MM.1S (cell line): ENCODE measurements at regions not wholly inside any gene's neighbourhood (a gene's known extent, or its start where the extent isn't known, plus 50 kb on each side); places are given as distances from the start of the nearest gene placed in this dataset.

Source experiments
- DNase-seq: peaks from one replicate; pipeline ENCODE4 v3.0.0-alpha.2; 2015
- H2AFZ ChIP-seq: fragments of 300-600 bp; sonication (generic); 2 replicates; pipeline ENCODE4 v1.6.0; 2016; ENCODE audit warnings: antibody characterized with exemption, low read length
- H3F3A ChIP-seq: fragments of 300-600 bp; sonication (generic); 2 replicates; pipeline ENCODE4 v1.6.1; 2016; ENCODE audit warnings: mild to moderate bottlenecking, antibody characterized with exemption, low read length, moderate library complexity, mixed read lengths; ENCODE audit not compliant: insufficient read depth
- H3K27ac ChIP-seq: fragments of 300-600 bp; sonication (generic); 2 replicates; pipeline ENCODE4 v1.5.1; 2016; ENCODE audit warnings: mild to moderate bottlenecking, low read length
- H3K27me3 ChIP-seq: fragments of 300-600 bp; sonication (generic); replicated peaks from 2 replicates; pipeline ENCODE4 v1.6.0; 2016; ENCODE audit warnings: low read length; ENCODE audit not compliant: insufficient read depth
- H3K36me3 ChIP-seq: fragments of 300-600 bp; sonication (generic); replicated peaks from 2 replicates; pipeline ENCODE4 v1.6.1; 2016; ENCODE audit warnings: mild to moderate bottlenecking, low read length, mixed read lengths; ENCODE audit not compliant: insufficient read depth
- H3K4me1 ChIP-seq: fragments of 300-600 bp; sonication (generic); 2 replicates; pipeline ENCODE4 v1.6.1; 2016; ENCODE audit warnings: low read length, mixed read lengths
- H3K4me2 ChIP-seq: fragments of 300-600 bp; sonication (generic); 2 replicates; pipeline ENCODE4 v1.6.0; 2016; ENCODE audit warnings: low read depth, low read length
- H3K4me3 ChIP-seq: fragments of 300-600 bp; sonication (generic); 2 replicates; pipeline ENCODE4 v1.5.1; 2016; ENCODE audit warnings: low read length, mixed read lengths
- H3K79me2 ChIP-seq: fragments of 300-600 bp; sonication (generic); 2 replicates; pipeline ENCODE4 v1.6.1; 2016; ENCODE audit warnings: mixed run types, low read length, mixed read lengths
- H3K9ac ChIP-seq: fragments of 300-600 bp; sonication (generic); 2 replicates; pipeline ENCODE4 v1.6.1; 2016; ENCODE audit warnings: low read length, mixed read lengths
- H3K9me2 ChIP-seq: fragments of 300-600 bp; sonication (generic); replicated peaks from 2 replicates; pipeline ENCODE4 v1.6.1; 2016; ENCODE audit warnings: mild to moderate bottlenecking, low read length, mixed read lengths; ENCODE audit not compliant: insufficient read depth
- H3K9me3 ChIP-seq: fragments of 300-600 bp; sonication (generic); replicated peaks from 2 replicates; pipeline ENCODE4 v1.6.1; 2016; ENCODE audit warnings: mild to moderate bottlenecking, low read length, mixed read lengths; ENCODE audit not compliant: insufficient read depth
- H4K20me1 ChIP-seq: fragments of 300-600 bp; sonication (generic); 2 replicates; pipeline ENCODE4 v1.6.1; 2016; ENCODE audit warnings: mild to moderate bottlenecking, low read length, moderate library complexity, mixed read lengths; ENCODE audit not compliant: insufficient read depth
- EZH2 ChIP-seq: fragments of 300-600 bp; sonication (generic); optimal IDR thresholded peaks from 2 replicates; pipeline ENCODE3; 2017; ENCODE audit warnings: low read depth, mild to moderate bottlenecking, antibody characterized with exemption, low read length, mixed read lengths
- EZH2phosphoT487 ChIP-seq: fragments of 300-600 bp; sonication (generic); IDR thresholded peaks from 2 replicates; pipeline ENCODE4 v1.6.1; 2018; ENCODE audit warnings: antibody characterized with exemption, low read length
- TF ChIP-seq, protein P1 (sequence below): fragments of 300-600 bp; sonication (generic); IDR thresholded peaks from 2 replicates; pipeline ENCODE4 v1.5.1; 2016; ENCODE audit warnings: antibody characterized with exemption, low read length, mixed read lengths

DNA sequence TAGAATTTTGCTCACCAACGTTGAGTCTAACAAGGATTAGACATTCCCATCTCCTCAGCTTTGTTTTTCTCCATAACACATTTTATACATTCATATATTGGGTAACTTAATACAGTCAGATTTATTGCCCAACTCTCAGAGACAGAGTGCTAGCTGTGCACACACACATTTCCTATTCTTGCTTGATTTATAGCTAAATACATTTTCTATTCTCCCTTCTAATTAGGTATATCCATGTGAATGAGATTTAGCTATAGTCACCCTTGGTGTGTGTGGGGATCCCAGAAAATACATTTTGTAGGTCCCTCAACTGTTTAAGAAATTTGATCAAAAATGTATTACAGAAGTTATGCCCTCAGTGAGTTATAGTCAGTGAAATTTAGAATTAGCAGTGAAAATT is 715.4 kb downstream of the NSUN3 start:
- Histone ChIP-seq H4K20me1 (no peaks in the 10 kb centered on the region), H3K27ac (no peak overlapping the region), H3F3A (no peaks in the 10 kb centered on the region), H3K4me3 (no peak overlapping the region), H3K4me2 (no peak overlapping the region), H3K4me1 (no peaks in the 10 kb centered on the region), H2AFZ (no peak overlapping the region), H3K79me2 (no peaks in the 10 kb centered on the region), H3K36me3 (no peaks in the 10 kb centered on the region), H3K9me2 (no peaks in the 10 kb centered on the region), H3K27me3 (no peaks in the 10 kb centered on the region), H3K9ac (no peak overlapping the region), H3K9me3 (no peaks in the 10 kb centered on the region)
- DNase-seq = no peak
- TF ChIP-seq EZH2phosphoT487 (no peak), EZH2 (no peak)
- TF ChIP-seq, protein P1, sequence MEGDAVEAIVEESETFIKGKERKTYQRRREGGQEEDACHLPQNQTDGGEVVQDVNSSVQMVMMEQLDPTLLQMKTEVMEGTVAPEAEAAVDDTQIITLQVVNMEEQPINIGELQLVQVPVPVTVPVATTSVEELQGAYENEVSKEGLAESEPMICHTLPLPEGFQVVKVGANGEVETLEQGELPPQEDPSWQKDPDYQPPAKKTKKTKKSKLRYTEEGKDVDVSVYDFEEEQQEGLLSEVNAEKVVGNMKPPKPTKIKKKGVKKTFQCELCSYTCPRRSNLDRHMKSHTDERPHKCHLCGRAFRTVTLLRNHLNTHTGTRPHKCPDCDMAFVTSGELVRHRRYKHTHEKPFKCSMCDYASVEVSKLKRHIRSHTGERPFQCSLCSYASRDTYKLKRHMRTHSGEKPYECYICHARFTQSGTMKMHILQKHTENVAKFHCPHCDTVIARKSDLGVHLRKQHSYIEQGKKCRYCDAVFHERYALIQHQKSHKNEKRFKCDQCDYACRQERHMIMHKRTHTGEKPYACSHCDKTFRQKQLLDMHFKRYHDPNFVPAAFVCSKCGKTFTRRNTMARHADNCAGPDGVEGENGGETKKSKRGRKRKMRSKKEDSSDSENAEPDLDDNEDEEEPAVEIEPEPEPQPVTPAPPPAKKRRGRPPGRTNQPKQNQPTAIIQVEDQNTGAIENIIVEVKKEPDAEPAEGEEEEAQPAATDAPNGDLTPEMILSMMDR = no peak

DNA sequence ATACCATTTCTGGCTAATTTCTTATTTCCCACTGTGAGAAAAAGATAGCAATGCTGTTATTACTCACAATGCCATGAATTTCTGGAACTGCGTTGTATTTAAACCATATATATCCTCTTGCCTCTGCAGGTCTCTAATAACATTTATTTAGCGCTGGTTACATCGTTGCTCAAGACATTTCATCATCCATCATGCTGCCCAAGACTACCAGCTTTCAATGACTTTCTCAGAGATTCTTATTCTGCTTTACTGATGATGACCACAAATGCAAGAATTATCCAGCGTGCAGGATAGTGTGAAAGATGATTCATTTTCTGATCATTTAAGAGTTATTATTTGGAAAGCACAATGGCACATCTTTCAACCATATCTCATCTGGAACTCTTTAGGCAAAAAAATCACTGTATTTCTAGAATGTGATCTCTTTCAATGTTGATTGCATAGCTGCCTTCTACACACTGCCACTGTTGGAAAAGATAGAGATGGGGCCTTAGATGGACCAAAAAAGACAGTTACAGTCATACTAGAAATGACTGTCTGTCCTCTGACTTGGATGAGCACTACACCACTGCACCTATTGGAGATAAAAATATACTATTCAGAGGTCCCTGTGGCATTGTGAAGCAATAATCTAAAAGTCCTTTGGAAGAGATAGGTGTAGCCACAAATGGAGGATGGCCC is 716.1 kb downstream of the NSUN3 start:
- Histone ChIP-seq H3K79me2 (no peaks in the 10 kb centered on the region), H4K20me1 (no peaks in the 10 kb centered on the region), H3K27ac (no peak overlapping the region), H3K27me3 (no peaks in the 10 kb centered on the region), H3K36me3 (no peaks in the 10 kb centered on the region), H3K4me3 (no peak overlapping the region), H3K4me1 (no peaks in the 10 kb centered on the region), H3F3A (no peaks in the 10 kb centered on the region), H3K9me3 (no peaks in the 10 kb centered on the region), H3K9ac (no peak overlapping the region), H3K9me2 (no peaks in the 10 kb centered on the region), H2AFZ (no peak overlapping the region), H3K4me2 (no peak overlapping the region)
- TF ChIP-seq EZH2 (no peak), EZH2phosphoT487 (no peak)
- TF ChIP-seq, protein P1 = no peak
- DNase-seq = no peak

DNA sequence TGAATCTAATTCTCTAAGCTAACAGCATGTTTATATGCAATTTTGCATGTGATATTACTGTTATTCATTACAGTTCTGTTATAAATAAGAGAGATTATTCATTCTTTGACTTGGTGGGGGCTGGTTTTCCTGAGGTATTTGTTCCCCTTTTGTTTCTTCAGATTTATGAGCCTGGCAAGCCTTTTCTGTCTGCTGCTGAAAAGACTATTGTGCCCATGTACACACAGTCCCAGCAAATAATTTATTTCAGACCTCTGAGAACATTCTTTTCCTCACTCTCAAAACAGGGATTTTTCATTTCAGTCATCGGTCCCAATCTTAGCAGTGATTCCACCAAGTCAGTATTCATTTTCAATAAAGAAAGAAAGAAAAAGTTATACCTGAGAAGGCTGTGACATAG is 716.8 kb downstream of the NSUN3 start:
- Histone ChIP-seq H4K20me1 (no peaks in the 10 kb centered on the region), H3K79me2 (no peaks in the 10 kb centered on the region), H3K27ac (no peak overlapping the region), H3K9ac (no peak overlapping the region), H2AFZ (no peak overlapping the region), H3K4me1 (no peaks in the 10 kb centered on the region), H3K27me3 (no peaks in the 10 kb centered on the region), H3K9me2 (no peaks in the 10 kb centered on the region), H3F3A (no peaks in the 10 kb centered on the region), H3K4me2 (no peak overlapping the region), H3K4me3 (no peak overlapping the region), H3K36me3 (no peaks in the 10 kb centered on the region), H3K9me3 (no peaks in the 10 kb centered on the region)
- no peak for DNase-seq
- TF ChIP-seq, protein P1 = no peak
- TF ChIP-seq EZH2phosphoT487 (no peak), EZH2 (no peak)
